Type B pancreatic cell (in vitro differentiated cells): ENCODE measurements at regions not wholly inside any gene's neighbourhood (a gene's known extent, or its start where the extent isn't known, plus 50 kb on each side); places are given as distances from the start of the nearest gene placed in this dataset.

Experiments used
- DNase-seq: peaks from one replicate; pipeline ENCODE4 v3.0.0; 2021; ENCODE audit warnings: mixed read lengths; ENCODE audit not compliant: unreplicated experiment; ENCODE audit errors: extremely low spot score
- H3K27ac Mint-ChIP-seq: 2 replicates; pipeline ENCODE4 v1.8.0; 2021; ENCODE audit warnings: mild to moderate bottlenecking, mixed read lengths
- H3K27me3 Mint-ChIP-seq: 2 replicates; pipeline ENCODE4 v1.8.0; 2021; ENCODE audit warnings: mixed read lengths
- H3K36me3 Mint-ChIP-seq: 2 replicates; pipeline ENCODE4 v1.8.0; 2021; ENCODE audit warnings: mixed read lengths
- H3K4me1 Mint-ChIP-seq: one replicate; pipeline ENCODE4 v1.8.0; 2021; ENCODE audit warnings: mixed read lengths; ENCODE audit not compliant: unreplicated experiment
- H3K4me3 Mint-ChIP-seq: 2 replicates; pipeline ENCODE4 v1.8.0; 2021; ENCODE audit warnings: mild to moderate bottlenecking, mixed read lengths
- H3K9me3 Mint-ChIP-seq: 2 replicates; pipeline ENCODE4 v1.8.0; 2021; ENCODE audit warnings: mixed read lengths
- TF ChIP-seq, protein P1 (sequence below): fragments of 200-600 bp; sonication (generic); conservative IDR thresholded peaks from 2 replicates; pipeline ENCODE4 v1.5.0; 2021; ENCODE audit warnings: antibody characterized with exemption, mild to moderate bottlenecking

GRCh38 chr2:128721096-128721495, 402.4 kb upstream of the HS6ST1 start:
- peaks cover 2% of the 10 kb centered on the region for H3K27me3 Mint-ChIP-seq
- no peak overlapping the region for H3K4me3 Mint-ChIP-seq
- TF ChIP-seq, protein P1, sequence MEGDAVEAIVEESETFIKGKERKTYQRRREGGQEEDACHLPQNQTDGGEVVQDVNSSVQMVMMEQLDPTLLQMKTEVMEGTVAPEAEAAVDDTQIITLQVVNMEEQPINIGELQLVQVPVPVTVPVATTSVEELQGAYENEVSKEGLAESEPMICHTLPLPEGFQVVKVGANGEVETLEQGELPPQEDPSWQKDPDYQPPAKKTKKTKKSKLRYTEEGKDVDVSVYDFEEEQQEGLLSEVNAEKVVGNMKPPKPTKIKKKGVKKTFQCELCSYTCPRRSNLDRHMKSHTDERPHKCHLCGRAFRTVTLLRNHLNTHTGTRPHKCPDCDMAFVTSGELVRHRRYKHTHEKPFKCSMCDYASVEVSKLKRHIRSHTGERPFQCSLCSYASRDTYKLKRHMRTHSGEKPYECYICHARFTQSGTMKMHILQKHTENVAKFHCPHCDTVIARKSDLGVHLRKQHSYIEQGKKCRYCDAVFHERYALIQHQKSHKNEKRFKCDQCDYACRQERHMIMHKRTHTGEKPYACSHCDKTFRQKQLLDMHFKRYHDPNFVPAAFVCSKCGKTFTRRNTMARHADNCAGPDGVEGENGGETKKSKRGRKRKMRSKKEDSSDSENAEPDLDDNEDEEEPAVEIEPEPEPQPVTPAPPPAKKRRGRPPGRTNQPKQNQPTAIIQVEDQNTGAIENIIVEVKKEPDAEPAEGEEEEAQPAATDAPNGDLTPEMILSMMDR = no peak
- peaks cover 10% of the 10 kb centered on the region for H3K9me3 Mint-ChIP-seq
- H3K4me1 Mint-ChIP-seq = no peaks in the 10 kb centered on the region
- H3K36me3 Mint-ChIP-seq = no peaks in the 10 kb centered on the region
- no peak overlapping the region for H3K27ac Mint-ChIP-seq
- DNase-seq = no peak

DNA sequence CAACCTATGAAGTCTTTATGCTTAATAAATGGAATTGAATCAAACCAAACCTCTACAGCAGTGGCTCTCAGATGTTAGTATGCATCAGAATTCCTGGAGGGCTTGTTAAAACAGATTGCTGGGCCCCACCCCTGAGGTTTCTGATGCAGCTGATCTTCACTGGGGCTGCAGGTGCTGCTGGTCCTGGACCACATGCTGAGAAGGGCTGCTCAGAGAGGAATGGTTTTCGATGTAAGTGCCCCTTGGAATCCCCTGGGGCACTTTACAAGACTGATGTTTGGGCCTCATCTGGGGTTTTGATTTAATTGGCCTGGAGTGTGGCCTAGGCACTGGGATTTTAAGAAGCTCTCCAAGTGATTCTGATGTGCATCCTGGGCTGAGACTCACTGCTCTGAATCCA, 403.8 kb upstream of the HS6ST1 start:
- H3K27me3 Mint-ChIP-seq = no peaks in the 10 kb centered on the region
- H3K27ac Mint-ChIP-seq = no peak overlapping the region
- H3K36me3 Mint-ChIP-seq = no peaks in the 10 kb centered on the region
- H3K4me1 Mint-ChIP-seq = peaks cover 4% of the 10 kb centered on the region
- TF ChIP-seq, protein P1 = no peak
- no peak overlapping the region for H3K4me3 Mint-ChIP-seq
- H3K9me3 Mint-ChIP-seq = peaks cover 14% of the 10 kb centered on the region
- DNase-seq = no peak

DNA sequence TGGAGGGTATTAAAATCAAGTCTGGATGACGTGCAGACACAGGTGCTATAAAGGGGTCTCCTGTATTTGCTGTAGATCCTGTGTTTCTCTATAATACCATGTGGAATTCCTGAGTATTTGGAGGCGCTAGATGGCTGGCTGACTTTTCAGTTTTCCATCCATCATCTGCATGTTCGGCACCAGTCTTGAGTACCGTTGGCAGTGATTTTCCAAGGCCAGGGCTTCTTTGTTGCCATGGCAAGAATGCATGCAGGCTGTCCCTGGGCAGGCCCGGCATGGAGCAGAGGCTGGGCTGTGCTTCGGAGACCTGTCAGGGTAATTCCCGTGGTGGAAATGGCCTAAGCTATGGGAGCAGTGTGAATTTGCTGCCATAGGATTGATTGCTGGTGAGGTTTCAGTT, 405.9 kb upstream of the HS6ST1 start:
- peaks cover 6% of the 10 kb centered on the region for H3K36me3 Mint-ChIP-seq
- TF ChIP-seq, protein P1 = no peak
- H3K4me3 Mint-ChIP-seq = no peak overlapping the region
- H3K4me1 Mint-ChIP-seq = peaks cover 4% of the 10 kb centered on the region
- H3K9me3 Mint-ChIP-seq = peaks cover 18% of the 10 kb centered on the region
- no peak for DNase-seq
- no peak overlapping the region for H3K27ac Mint-ChIP-seq
- H3K27me3 Mint-ChIP-seq = no peaks in the 10 kb centered on the region

GRCh38 chr2:128724972-128725371, 406.3 kb upstream of the HS6ST1 start:
- Mint-ChIP-seq H3K9me3 (peaks cover 18% of the 10 kb centered on the region), H3K36me3 (peaks cover 6% of the 10 kb centered on the region), H3K27ac (no peak overlapping the region), H3K27me3 (peaks cover under 1% of the 10 kb centered on the region), H3K4me1 (peaks cover 4% of the 10 kb centered on the region), H3K4me3 (no peak overlapping the region)
- TF ChIP-seq, protein P1 = no peak
- DNase-seq = no peak

- Mint-ChIP-seq H3K4me3 (no peak overlapping the region), H3K4me1 (peaks cover 4% of the 10 kb centered on the region), H3K27ac (no peak overlapping the region), H3K9me3 (peaks cover 13% of the 10 kb centered on the region), H3K27me3 (peaks cover 4% of the 10 kb centered on the region), H3K36me3 (peaks cover 6% of the 10 kb centered on the region)
- TF ChIP-seq, protein P1 = no peak
- DNase-seq = no peak
These were observed 407.6 kb upstream of the HS6ST1 start for GRCh38 chr2:128726236-128726635.

GRCh38 chr2:128726911-128727310, 408.2 kb upstream of the HS6ST1 start:
- H3K4me3 Mint-ChIP-seq = no peak overlapping the region
- peaks cover 4% of the 10 kb centered on the region for H3K27me3 Mint-ChIP-seq
- TF ChIP-seq, protein P1 = no peak
- H3K4me1 Mint-ChIP-seq = peaks cover 4% of the 10 kb centered on the region
- peaks cover 13% of the 10 kb centered on the region for H3K9me3 Mint-ChIP-seq
- H3K27ac Mint-ChIP-seq = no peak overlapping the region
- peaks cover 6% of the 10 kb centered on the region for H3K36me3 Mint-ChIP-seq
- no peak for DNase-seq
